SH-SY5Y (cell line): ENCODE measurements at regions not wholly inside any gene's neighbourhood (a gene's known extent, or its start where the extent isn't known, plus 50 kb on each side); places are given as distances from the start of the nearest gene placed in this dataset.

Experiments used
- GATA2 ChIP-seq: IDR thresholded peaks from 2 replicates; pipeline ENCODE4 v1.6.1; 2011; ENCODE audit warnings: mild to moderate bottlenecking, low read depth, low read length
- GATA3 ChIP-seq: IDR thresholded peaks from 2 replicates; pipeline ENCODE4 v1.6.1; 2011; ENCODE audit warnings: low read depth, mild to moderate bottlenecking, low read length, moderate library complexity

- TF ChIP-seq GATA2 (no peak), GATA3 (no peak)
These were observed 99.5 kb upstream of the KCNJ18 start for GRCh38 chr17:21592774-21593173.
